Activated CD4-positive, alpha-beta T cell treated with anti-CD3 and anti-CD28 coated beads, Interleukin-2, amount 50 U/mL, for 48 hours (primary cell): ENCODE measurements at regions not wholly inside any gene's neighbourhood (a gene's known extent, or its start where the extent isn't known, plus 50 kb on each side); places are given as distances from the start of the nearest gene placed in this dataset.
"Not testable (repeated sequence)": the region's sequence is repeated elsewhere in the genome, so short reads cannot be mapped to it uniquely, and the experiment has no call there.

Experiments used
- DNase-seq, 2 experiments: peaks; one replicate each; pipeline ENCODE4 v3.0.0-alpha.2; 2020

DNA sequence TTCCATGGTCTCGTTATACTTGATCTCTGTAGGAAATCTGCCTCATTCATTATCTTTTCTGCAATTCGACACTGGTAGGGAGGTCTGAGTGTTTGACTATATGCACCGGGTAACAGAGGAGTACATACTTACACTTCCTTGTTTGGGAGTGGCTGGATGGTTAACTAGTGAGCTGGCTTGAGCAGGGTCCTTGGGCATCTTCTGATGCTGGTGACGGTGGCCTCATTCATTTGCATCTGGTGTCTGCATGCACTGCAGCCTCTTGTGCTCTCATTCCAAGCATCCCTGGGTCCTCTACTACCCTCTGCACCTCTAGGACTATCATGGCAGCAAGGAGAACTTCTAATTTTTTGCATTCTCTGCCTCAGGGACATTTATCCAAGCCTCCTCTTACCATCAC, 100.0 kb upstream of the TCF4 start:
- DNase-seq = no peak

DNA sequence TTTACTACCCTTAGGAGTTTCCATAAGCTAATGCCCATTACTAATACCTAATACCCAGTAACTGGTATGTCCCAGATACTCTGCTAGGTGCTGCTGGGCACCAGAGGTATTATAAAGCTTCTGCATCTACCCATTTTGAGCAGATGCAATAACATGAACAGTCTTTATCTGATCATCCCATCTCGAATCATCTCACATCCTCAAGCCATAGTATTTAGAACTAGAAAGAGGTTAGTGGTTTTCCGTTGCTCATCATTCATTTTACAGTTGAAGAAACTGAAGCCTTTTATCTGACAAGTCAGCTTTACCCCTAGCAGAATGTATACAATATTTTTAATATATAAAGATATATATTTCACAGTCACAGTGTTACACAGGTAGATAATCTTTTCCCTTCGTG, 99.1 kb upstream of the TCF4 start:
- DNase-seq = no peak

DNA sequence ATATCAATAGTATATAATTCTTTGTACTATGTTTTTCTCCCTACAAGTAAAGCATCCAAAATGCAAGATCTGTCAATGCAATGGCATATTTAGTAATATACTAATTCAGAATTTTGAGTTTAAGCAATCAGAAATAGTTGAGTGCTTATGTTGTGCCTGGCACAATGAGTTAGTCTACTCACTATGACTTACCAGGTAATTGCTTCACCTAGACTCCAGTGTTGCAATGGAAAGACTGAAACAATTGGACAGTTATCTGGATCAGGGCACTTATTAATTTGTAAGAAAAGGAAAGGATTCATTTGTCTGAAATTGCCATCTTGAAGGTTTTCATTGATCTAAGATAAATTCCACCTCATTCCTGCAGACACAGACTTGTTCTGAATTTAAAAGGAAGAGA, 97.6 kb upstream of the TCF4 start:
- DNase-seq = no peak

DNA sequence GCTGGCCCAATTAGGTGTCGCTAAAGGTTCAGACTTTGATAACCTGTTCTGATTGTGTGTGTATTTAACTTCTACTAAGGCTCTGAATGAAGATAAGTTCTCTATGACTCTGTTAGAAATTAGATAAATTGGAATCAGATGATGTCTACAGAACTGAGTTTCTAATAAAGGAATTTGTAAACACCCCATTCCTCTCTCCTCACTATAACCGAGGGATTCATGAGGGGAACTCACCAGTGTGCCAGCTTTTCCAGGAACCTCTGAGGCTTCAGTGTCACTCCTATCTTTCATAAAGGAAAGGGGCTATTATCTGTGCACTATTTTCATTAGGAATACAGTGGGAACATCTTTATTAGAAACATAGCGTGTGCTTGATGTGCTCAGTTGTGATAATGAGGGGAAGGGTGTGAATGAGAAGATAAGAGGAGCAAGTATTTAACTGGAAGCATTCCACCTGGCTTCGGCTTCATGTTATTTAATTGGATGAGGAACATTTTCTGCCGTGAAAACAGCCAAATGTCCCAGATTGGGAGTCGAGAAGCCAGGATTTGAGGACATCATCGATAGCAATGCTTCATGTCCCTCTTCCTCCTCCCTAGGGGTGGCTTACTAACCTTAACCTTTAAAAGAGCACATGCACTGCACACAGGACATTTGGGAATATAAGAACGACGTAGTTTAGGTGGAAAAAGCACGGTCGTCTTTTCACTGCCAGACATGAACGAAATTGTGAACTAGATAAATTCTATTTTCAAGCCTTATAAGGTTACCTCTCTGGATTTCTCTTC, 84.8 kb upstream of the TCF4 start:
- no peak for DNase-seq

DNA sequence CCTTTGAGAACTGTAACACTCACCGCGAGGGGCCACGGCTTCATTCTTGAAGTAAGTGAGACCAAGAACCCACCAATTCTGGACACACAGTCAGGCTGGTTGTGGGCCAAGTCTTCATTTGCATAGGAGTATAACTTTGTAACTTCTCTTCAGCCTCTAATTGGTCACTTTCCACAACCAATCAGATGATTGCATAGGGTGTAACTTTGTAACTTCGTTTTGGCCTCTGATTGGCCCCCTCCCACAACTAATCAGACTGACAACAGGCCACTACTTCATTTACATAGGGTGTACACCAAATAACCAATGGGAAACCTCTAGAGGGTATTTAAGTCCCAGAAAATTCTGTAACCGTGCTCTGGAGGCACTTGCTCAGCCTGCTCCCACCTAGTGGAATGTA, 77.5 kb upstream of the TCF4 start:
- no peak for DNase-seq

DNA sequence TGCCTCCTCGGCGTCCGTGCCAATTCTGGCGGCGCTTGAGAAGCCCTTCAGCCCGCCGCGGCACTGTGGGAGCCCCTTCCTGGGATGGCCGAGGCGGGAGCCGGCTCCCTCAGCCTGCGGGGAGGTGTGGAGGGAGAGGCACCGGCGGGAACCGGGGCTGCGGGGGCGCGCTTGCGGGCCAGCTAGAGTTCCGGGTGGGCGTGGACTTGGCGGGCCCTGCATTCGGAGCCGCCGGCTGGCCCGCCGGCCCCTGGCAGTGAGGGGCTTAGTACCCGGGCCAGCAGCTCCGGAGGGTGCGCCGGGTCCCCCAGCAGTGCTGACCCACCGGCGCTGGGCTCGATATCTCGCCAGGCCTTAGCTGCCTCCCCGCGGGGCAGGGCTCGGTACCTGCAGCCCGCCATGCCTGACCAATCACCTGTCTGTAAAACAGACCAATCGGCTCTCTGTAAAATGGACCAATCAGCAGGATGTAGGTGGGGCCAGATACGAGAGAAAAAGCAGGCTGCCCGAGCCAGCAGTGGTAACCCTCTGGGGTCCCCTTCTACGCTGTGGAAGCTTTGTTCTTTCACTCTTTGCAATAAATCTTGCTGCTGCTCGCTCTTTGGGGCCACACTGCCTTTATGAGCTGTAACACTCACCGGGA, 76.9 kb upstream of the TCF4 start:
- not testable (repeated sequence) for DNase-seq

DNA sequence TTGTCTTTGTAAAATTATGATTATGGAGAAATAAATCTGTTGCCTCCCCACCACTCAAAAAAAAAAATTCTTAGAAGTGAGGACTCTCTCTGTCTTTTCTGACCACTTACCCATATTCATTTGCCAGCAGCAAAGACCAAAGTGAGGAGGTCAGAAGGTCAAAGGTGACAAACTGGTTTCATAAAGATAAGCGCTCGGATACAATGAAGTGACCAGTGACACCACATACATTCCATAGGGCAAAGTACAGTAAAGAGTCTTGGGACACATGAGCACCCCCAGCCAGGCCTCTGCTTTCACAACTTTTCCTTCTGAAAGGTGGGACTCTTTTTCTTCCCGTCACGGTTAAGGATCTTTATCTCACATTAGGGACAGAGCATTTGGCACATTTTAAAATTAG, 75.9 kb upstream of the TCF4 start:
- no peak for DNase-seq

DNA sequence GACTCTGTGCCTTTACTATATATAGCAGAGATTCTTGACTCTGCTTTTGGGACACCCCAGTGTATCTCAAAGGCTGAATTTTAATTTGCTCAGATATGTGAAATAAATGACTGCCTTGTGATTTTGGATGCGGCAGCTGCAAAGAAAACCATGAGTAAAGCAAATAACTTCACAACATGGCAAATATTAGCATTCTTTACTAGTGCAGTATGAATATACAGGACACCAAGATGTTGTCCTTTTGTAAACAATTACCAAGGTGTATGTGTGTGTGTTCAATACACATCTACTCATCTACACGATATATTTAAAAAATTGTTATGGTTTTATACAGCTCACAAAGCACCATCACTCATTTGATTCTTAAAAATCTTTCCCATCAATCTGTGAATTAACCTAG, 70.6 kb upstream of the TCF4 start:
- no peak for DNase-seq

DNA sequence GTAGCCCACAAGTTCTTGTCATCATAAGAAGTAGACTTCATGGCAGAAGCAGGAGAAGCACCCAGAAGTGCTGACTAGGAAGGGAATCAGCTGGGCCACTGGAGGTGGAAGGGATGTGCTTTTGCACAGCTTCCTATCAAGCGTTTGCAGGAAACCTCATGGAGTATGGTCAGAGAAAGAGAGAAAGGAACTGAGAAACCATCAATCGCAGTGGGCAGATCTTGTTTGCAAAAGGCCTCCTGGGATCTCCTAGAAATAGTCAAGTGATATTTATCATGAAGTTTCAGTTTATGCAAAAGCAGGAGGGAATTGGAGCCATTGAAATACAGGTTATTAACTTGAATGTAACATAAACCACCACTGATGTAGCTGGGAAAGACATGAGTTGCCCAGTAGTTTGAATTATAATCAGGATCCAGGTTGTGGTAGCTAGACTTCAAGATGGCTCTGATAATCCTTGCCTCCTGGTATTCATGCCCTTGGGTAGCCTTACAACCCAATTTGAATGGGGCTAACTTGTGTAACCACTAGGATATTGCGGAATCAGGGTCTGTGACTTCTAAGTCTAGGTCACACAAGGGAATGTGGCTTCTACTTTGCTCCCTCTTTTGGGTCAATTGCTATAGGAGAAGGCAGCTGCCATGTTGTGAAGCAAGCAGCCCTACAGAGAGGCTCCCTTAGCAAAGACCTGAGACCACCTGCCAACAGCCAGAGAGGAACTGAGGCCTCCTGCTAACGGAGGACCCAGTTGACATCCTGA, 69.8 kb upstream of the TCF4 start:
- DNase-seq = no peak

DNA sequence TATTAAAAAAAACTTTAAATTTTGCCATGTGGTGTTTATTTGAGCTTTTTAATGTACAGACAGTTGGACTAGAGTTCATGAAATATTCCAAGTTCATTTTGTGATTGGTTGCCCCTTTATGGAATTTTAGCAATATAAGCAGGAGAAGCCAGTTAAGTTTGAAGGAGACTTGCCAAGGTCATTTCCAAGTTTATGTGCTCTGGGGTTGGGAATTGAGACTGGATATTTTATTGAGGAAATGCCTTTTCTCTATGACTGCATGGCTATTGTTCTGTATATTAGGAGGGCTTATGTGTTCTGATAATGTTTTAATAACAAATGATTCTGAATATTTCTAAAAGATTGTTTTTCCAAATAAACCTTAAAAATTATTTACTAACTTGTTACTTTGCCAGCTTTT, 67.0 kb upstream of the TCF4 start:
- DNase-seq = no peak

DNA sequence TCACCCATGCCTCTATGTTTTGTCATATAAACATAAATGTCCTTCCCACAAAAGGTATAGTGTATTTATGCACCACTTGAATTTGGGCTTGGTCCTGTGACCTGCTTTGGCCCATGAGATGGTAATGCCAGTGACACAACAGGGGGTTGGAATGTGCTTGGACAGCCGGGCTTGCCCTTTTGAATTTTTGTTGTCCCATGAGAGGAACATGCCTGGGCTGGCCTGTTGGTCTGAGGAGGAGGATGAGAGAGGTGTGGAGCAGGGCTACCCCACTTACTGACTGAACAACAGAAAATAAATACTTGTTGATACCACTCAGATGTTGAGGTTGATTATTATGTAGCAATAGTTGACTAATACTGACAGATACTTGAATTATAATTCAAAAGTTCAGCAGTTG, 63.2 kb upstream of the TCF4 start:
- DNase-seq = no peak

DNA sequence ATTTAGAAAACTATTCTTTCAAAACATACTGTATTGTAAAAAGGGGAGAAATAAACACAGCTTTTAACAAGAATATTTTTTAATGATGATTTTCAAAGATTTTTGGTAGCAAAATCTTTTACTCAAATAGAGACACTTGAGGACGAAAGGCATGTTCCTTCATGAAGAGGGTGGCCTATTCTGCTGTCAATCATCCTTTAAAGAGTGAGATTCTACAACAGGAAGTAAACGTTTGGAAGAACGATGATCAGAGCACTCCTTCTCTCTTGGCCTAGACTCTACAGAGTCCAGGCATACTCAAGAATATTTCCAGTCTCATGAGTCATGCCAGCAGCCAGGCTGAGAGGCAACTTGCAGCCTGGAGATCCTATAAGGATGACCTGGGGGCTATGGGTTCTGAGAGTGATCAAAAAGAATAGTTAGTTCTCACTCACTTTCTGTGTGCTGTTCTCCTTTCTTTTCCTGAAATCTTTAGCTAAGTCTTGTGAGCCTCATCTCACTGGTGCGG, 62.4 kb upstream of the TCF4 start:
- no peak for DNase-seq

DNA sequence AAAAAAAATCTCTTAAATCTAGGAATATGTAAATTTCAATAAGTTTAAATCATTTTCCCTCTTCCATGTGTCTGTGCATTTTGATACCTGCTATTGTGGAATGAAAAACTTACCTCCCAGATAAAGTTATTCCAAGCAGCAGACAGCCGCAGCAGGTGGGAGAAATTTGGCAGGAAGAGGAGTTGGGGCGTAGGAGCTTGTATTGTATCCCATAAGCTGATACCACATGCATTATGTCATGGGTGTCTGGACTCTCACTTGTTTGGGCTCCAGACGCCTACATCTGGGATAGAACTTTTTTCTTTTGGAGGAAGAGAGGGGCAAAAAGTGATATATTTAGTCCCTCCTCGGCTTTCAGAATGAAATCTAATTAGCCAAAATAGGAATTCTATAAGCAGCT, 59.3 kb upstream of the TCF4 start:
- DNase-seq = no peak

DNA sequence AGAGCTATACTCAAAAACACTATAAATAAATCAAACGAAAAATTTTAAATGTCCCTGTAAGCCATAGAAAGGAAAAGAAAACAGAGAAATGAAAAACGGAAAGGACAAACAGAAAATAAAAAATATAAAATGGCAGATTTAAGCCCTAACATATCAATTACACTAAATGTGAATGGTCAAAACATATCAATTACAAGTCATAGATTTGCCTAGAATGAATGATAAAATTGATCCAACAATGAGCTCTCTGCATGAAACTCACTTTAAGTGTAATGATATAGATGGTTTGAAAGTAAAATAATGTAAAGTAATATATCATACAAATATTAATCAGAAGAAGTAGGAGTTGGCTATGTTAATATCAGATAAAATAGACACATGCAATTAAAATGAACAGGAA, 54.2 kb upstream of the TCF4 start:
- DNase-seq = no peak

DNA sequence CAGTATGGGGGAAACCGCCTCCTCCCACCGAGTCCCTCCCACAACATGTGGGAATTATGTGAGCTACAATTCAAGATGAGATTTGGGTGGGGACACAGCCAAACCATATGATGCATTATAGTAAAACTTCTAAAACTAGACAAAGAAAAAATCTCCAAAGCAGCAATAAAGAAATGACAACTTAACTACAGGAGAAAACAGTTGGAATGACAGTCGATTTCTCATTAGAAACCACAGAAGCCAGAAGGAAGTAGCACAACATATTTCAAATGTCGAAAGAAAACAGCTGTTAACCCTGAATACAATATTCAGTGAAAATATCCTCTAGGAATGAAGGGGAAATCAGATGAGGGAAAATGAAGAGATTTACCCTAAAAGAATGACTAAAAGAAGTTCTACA, 53.5 kb upstream of the TCF4 start:
- no peak for DNase-seq
